Glomerular visceral epithelial cell (primary cell): ENCODE measurements at regions not wholly inside any gene's neighbourhood (a gene's known extent, or its start where the extent isn't known, plus 50 kb on each side); places are given as distances from the start of the nearest gene placed in this dataset.

Experiments
- DNase-seq: peaks from one replicate; pipeline ENCODE4 v3.0.0-alpha.2; 2016; ENCODE audit errors: extremely low spot score

DNA sequence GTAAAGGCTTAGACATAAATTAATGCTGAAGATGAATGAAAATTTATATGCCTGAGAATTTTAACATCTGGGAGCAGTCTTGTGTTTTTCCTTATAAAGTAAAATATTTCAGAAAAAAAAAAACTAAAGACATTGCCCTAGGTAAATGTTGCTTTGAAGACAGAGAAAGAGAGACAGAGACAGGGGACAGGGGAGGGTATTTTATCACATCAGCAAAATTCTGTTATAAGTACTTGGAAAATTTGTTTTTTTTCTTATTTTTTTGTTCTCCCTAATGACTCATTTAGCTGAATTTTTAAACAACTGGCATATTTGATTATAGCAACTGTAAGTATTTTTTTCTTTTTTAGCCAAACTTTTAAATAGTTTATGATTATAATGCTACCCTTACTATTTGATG is 1540.6 kb upstream of the GBE1 start:
- DNase-seq: no peak

GRCh38 chr3:83317605-83318004 is 1556.2 kb upstream of the GBE1 start:
- no peak for DNase-seq

- DNase-seq: no peak
These were observed 1559.3 kb upstream of the GBE1 start for GRCh38 chr3:83320726-83321125.

- no peak for DNase-seq
These were observed 1560.0 kb upstream of the GBE1 start for GRCh38 chr3:83321457-83321856.

GRCh38 chr3:83321891-83322290 is 1560.4 kb upstream of the GBE1 start:
- DNase-seq: no peak

DNA sequence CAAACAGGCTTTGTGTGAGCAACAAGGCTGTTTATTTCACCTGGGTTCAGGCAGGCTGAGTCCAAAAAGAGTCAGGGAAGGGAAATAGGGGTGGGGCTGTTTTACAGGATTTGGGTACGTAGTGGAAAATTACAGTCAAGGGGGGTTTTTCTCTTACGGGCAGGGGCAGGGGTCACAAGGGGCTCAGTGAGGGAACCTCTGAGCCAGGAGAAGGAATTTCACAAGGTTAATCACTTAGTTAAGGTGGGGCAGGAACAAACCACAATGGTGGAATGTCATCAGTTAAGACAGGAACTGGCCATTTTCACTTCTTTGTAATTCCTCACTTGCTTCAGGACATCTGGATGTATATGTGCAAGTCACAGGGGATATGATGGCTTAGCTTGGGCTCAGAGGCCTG is 1592.8 kb upstream of the GBE1 start:
- DNase-seq: no peak

GRCh38 chr3:83393276-83393675 is 1565.5 kb upstream of the CADM2 start:
- no peak for DNase-seq

GRCh38 chr3:83403927-83404326 is 1554.9 kb upstream of the CADM2 start:
- no peak for DNase-seq

DNA sequence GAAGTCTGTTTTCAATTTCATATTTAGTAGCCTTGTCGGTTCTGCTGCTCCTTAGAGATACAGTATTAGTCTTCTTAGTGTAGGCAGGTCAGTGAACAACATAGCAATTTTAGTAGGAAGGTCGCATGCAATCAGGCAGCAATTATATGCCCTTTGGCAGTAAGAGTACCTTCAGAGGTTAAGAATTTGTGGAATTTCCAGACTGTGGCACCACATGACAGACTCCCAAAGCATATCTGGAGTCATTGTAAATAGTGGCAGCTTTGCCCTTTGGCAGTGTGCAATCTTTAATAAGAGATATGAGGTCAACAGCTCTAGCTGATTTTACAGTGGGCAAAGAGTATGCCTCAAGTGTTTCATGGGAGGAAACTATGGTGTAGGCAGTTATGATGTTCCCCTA is 1532.5 kb upstream of the CADM2 start:
- peak; percentile 15 for DNase-seq

DNA sequence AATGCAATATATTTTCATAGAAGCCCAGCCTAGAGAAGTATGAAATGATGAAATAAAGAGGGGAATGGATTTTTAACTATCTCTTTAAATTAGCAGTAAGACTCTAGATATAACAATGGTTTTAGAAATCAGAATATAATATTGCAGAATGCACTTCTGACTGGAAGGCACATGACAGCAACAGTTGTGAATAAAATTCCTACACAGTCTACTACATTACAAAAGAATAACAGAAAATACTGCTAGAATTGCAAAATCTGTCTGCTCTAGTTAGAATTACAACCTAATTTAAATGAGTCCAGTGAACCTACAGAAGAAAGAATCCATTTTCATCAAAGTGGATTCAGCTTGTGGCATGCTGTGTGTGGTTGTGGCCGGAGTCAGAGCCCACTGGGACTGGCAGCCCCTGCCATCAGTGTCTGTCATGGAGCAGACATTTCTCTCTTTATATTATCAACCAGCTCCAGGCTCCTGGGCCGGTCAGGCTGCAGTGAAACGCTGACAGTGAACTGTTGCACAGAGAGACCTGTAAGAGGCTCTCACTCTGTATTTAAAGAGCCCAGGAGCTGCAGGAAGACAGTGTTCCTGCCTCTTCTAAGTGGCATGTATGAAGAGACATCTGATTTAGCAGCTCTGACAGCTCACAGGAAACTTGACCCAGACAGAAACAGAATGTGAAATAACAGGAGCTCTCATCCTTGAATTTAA is 1523.8 kb upstream of the CADM2 start:
- DNase-seq: peak; percentile 0

- no peak for DNase-seq
These were observed 1520.6 kb upstream of the CADM2 start for GRCh38 chr3:83438188-83438587.

GRCh38 chr3:83453056-83453455 is 1505.7 kb upstream of the CADM2 start:
- DNase-seq: no peak

DNA sequence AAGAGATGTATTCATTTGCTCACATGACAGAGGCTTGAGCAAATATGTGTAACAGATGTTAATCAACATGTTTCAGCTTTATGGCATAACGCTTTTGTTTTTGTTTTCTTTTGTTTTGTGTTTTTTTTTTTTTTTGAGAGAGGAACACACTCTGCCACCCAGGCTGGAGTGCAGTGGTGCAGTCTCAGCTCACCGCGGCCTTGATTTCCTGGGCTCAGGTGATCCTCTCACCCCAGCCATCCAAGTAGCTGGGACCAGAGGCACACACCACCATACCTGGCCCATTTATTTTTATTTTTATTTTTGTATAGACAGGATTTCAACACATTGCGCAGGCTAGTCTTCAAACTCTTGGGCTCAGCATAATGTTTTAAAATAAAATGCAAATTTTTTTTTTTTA is 1504.4 kb upstream of the CADM2 start:
- DNase-seq: no peak

DNA sequence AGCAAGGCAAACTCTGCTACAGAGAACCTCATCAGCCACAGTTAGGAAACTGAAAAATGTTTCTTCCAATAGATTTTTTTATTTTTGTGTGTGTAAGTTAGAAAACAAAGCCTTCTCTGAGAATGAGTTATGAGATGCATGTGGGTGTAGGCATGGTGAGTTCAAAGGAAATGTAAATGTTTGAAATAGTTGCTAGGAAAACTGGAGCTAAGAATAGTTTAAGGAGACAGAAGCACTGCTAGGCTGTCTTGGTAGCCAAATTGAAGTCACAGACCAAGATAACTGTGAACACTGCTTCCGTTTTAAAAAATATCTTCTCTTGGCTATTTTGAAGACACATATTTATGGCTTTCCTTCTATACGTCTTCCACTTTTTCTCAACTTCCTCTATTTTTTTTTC is 1501.2 kb upstream of the CADM2 start:
- DNase-seq: no peak

GRCh38 chr3:83460052-83460451 is 1498.7 kb upstream of the CADM2 start:
- no peak for DNase-seq

GRCh38 chr3:83461411-83461810 is 1497.4 kb upstream of the CADM2 start:
- no peak for DNase-seq

DNA sequence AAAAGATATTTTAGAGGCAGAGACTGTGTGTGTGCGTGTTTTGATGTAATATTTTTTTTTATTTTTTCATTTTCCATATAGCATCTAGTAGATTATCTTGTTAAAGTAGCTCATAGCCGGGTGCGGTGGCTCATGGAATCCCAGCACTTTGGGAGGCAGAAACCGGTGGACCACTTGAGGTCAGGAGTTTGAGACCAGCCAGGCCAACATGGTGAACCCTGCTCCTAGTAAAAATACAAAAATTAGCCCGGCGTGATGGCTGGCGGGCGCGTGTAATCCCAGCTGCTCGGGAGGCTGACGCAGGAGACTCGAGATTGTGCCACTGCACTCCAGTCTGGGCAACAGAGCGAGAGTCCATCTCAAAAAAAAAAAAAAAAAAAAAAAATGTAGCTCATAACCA is 1481.2 kb upstream of the CADM2 start:
- no peak for DNase-seq

DNA sequence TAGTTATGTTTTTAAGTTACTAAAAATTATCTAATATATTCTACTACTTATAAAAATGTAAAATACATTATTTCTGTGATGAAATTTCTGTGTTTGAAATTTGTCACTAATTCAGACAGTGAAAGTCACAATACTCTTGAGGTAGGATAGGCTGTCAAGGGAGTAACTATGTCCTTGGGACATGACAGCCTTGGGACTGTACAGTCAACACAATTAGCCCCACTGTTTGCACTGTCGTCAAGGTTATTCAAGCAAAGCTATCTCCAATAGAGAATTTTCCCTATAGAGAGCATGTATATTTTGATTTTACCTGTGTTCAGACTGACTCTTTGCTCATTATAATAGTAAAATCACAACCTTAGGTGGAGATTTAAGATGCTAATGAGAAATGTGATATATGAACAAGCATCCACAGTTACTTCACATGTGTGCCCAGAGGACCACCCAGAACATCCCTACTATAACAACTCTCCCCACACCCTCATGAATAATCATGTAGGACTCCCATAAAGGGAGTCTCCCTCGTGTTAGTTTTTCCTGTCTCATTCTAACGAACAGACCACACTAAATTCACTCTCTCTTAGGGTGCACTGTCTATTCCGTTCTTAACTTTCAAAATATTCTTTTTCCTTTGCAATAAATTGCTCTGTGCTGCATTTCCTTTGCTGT is 1476.3 kb upstream of the CADM2 start:
- DNase-seq: no peak

- no peak for DNase-seq
These were observed 1462.3 kb upstream of the CADM2 start for GRCh38 chr3:83496462-83496861.

DNA sequence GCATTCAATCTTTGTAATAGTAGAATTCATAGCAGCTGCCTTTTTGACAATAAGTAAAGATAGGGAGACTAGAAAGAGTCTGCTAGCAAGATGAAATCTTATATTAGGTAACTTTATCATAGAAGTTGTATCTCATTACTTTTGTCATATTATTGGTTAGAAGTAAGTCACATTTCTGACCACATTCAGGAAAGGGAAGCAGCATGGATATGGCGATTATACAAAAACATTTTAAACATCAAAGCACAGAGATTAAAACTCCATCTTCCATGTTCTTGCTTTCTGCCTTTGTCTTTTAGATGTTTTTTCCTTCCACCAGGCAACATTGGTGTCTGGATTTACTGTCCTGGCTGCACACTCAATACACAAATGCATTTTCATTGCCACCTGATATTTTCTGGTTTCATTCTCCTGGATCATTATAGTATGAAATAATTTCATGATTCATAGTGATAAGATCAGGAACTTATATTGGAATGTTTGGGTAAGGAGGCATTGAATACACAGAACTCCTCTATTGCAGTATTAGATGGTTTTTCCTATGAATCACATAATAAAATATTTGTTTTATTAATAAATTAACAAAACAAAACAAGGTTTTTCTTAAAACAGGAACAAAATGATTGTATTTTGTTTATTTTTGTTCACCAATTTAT is 1460.3 kb upstream of the CADM2 start:
- no peak for DNase-seq

- peak; percentile 35 for DNase-seq
These were observed 1458.4 kb upstream of the CADM2 start for GRCh38 chr3:83500422-83500821.

DNA sequence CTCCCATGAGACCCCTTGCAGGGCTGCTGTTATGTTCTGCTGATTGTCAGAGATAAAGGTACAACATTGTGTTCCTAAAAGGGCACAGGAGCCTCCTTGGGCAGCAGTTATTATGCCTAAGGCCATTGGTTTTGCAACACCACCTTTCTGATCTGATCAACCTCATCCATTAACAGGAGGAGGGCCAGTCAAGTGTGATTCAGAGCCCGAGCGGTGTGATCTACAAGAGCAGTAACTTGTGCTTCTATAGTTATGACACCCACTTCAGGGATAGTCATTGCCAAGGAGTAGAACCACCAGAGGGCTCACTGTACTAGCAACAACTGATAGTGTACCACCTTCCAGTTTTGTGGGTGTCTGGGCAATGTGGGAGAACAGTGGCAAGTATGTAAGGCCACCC is 1457.9 kb upstream of the CADM2 start:
- no peak for DNase-seq

DNA sequence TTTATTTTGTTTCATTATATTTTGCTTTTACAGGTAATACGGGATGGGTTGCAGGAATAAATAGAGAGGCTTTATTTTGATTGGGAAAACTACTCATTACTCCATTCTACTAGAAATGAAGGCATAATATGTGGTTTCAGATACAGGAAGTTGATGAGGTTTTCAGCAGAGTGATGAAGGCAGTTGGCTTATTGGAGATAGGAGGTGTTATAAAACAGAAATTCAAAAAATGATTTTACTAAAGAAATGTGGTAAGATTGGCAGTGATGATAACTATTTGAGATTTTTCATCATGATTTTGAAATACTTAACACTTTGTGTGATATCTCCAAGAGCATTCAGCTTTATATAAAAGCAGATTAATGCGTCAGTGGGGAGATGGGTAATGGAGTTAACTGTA is 1445.7 kb upstream of the CADM2 start:
- DNase-seq: no peak
